ENCODE measurements at regions not wholly inside any gene's neighbourhood (a gene's known extent, or its start where the extent isn't known, plus 50 kb on each side); places are given as distances from the start of the nearest gene placed in this dataset.
"Not testable (repeated sequence)": the region's sequence is repeated elsewhere in the genome, so short reads cannot be mapped to it uniquely, and the experiment has no call there.

GRCh38 chr14:105744213-105744787, 217.9 kb downstream of the TMEM121 start:
- not testable (repeated sequence) for TF ChIP-seq CTCF (IDR thresholded peaks at IDR 0.05; ENCODE audit: low read depth, low read length); POLR2A (IDR thresholded peaks at IDR 0.05; ENCODE audit: extremely low read depth, insufficient read length)

Measured in NB4 (cell line).